Astrocyte (in vitro differentiated cells and primary cell): ENCODE measurements at regions not wholly inside any gene's neighbourhood (a gene's known extent, or its start where the extent isn't known, plus 50 kb on each side); places are given as distances from the start of the nearest gene placed in this dataset.
A peak's percentile ranks its signal among the peaks of the same experiment; 100 is the strongest.

Experiments used
- DNase-seq: peaks from one replicate; pipeline ENCODE4 v3.0.0-alpha.2; 2010; ENCODE audit warnings: low read depth
- FAIRE-seq: peaks from 2 replicates; lab custom pipeline; 2011; peaks lifted over from hg19 to GRCh38; lab: Jason Lieb, UNC
- H2AFZ ChIP-seq: 2 replicates; pipeline ENCODE4 v1.6.0; 2012; ENCODE audit warnings: low read depth, low read length, inconsistent platforms
- H3K27ac ChIP-seq: 2 replicates; pipeline ENCODE4 v1.5.1; 2011; ENCODE audit warnings: low read depth, low read length, inconsistent platforms
- H3K27me3 ChIP-seq: 2 replicates; pipeline ENCODE4 v1.6.0; 2011; ENCODE audit warnings: low read length, inconsistent platforms; ENCODE audit not compliant: insufficient read depth
- H3K36me3 ChIP-seq: 2 replicates; pipeline ENCODE4 v1.5.1; 2011; ENCODE audit warnings: low read length, inconsistent platforms; ENCODE audit not compliant: insufficient read depth
- H3K4me1 ChIP-seq: 2 replicates; pipeline ENCODE4 v1.5.1; 2011; ENCODE audit warnings: low read length, inconsistent platforms; ENCODE audit not compliant: insufficient read depth
- H3K4me2 ChIP-seq: 2 replicates; pipeline ENCODE4 v1.6.0; 2012; ENCODE audit warnings: low read length, inconsistent platforms
- H3K4me3 ChIP-seq: 2 replicates; pipeline ENCODE4 v1.5.1; 2011; ENCODE audit warnings: low read depth, mild to moderate bottlenecking, low read length, inconsistent platforms; ENCODE audit not compliant: insufficient read depth
- H3K79me2 ChIP-seq: 2 replicates; pipeline ENCODE4 v1.6.0; 2012; ENCODE audit warnings: mild to moderate bottlenecking, low read length, inconsistent platforms; ENCODE audit not compliant: insufficient read depth
- H3K9ac ChIP-seq: 2 replicates; pipeline ENCODE4 v1.6.0; 2012; ENCODE audit warnings: mild to moderate bottlenecking, low read length, inconsistent platforms
- H3K9me3 ChIP-seq: 2 replicates; pipeline ENCODE4 v1.5.1; 2012; ENCODE audit warnings: low read depth, mild to moderate bottlenecking, low read length, inconsistent platforms; ENCODE audit not compliant: insufficient read depth
- H4K20me1 ChIP-seq: 2 replicates; pipeline ENCODE4 v1.6.0; 2012; ENCODE audit warnings: low read length, inconsistent platforms; ENCODE audit not compliant: insufficient read depth
- H3K27ac Mint-ChIP-seq: one replicate; pipeline ENCODE4 v1.8.0; 2021; ENCODE audit warnings: mild to moderate bottlenecking, mixed read lengths; ENCODE audit not compliant: unreplicated experiment
- H3K27me3 Mint-ChIP-seq: one replicate; pipeline ENCODE4 v1.8.0; 2021; ENCODE audit warnings: low read depth, mixed read lengths; ENCODE audit not compliant: unreplicated experiment
- H3K36me3 Mint-ChIP-seq: one replicate; pipeline ENCODE4 v1.8.0; 2021; ENCODE audit warnings: low read depth, mixed read lengths; ENCODE audit not compliant: unreplicated experiment
- H3K4me1 Mint-ChIP-seq: one replicate; pipeline ENCODE4 v1.8.0; 2021; ENCODE audit warnings: low read depth, mixed read lengths; ENCODE audit not compliant: unreplicated experiment
- H3K4me3 Mint-ChIP-seq: one replicate; pipeline ENCODE4 v1.8.0; 2021; ENCODE audit warnings: mild to moderate bottlenecking, moderate library complexity, mixed read lengths; ENCODE audit not compliant: unreplicated experiment
- H3K9me3 Mint-ChIP-seq: one replicate; pipeline ENCODE4 v1.8.0; 2021; ENCODE audit warnings: mild to moderate bottlenecking, mixed read lengths; ENCODE audit not compliant: unreplicated experiment
- EZH2 ChIP-seq: IDR thresholded peaks from 2 replicates; pipeline ENCODE4 v1.6.1; 2012; ENCODE audit warnings: mild to moderate bottlenecking, low read length, inconsistent platforms; ENCODE audit not compliant: insufficient read depth
- TF ChIP-seq, protein P1 (sequence below): IDR thresholded peaks from 2 replicates; pipeline ENCODE4 v1.5.1; 2011; ENCODE audit warnings: low read depth, mild to moderate bottlenecking, inconsistent platforms, low read length, moderate library complexity; ENCODE audit not compliant: insufficient read depth

DNA sequence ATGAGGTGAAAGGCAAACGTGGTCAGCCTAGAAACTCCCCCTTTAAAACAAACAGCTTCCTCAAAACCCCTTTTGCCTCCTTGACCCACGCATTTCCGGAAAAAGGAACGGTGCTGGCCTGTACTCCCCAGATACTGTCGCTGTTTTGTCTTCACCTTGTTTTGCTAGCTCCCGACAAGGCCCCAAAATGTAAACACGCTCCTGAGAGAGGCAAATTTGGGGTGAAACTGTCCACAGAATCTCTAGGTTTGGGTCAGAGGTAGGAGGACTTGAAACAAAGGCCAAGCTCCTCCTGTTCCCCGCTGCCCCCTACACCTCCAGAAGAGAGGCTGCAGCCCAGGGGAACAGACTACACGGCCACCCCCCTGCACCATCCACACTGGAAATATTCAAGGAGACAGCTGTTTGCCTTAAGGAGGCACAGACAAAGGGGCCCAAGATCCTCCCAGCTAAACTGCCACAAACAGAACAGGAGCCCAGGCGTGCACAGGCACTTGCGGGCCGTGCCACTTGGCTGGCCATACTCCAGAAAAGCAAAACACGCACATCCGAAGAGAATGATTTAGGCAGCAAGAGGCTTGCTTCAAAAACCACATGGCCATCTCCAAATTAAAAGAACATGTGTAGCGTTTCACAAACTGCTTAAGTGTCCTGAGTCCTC is 160.5 kb upstream of the GRK3 start:
- no peaks in the 10 kb centered on the region for H3K36me3 ChIP-seq
- peak overlapping the region; percentile 91 for H3K4me3 Mint-ChIP-seq
- H3K9ac ChIP-seq: peak overlapping the region; percentile 80
- peaks cover 24% of the 10 kb centered on the region for H3K4me1 Mint-ChIP-seq
- DNase-seq: peak; percentile 22
- peaks cover 54% of the 10 kb centered on the region for H4K20me1 ChIP-seq
- no peak overlapping the region for H2AFZ ChIP-seq
- H3K27ac ChIP-seq: no peak overlapping the region
- no peaks in the 10 kb centered on the region for H3K9me3 Mint-ChIP-seq
- H3K27ac Mint-ChIP-seq: peak overlapping the region; percentile 73
- no peaks in the 10 kb centered on the region for H3K9me3 ChIP-seq
- peaks cover 18% of the 10 kb centered on the region for H3K27me3 Mint-ChIP-seq
- H3K79me2 ChIP-seq: peaks cover 30% of the 10 kb centered on the region
- FAIRE-seq: no peak
- H3K4me1 ChIP-seq: peaks cover 33% of the 10 kb centered on the region
- H3K27me3 ChIP-seq: no peaks in the 10 kb centered on the region
- peak overlapping the region; percentile 49 for H3K4me3 ChIP-seq
- no peaks in the 10 kb centered on the region for H3K36me3 Mint-ChIP-seq
- TF ChIP-seq EZH2: no peak
- TF ChIP-seq, protein P1, sequence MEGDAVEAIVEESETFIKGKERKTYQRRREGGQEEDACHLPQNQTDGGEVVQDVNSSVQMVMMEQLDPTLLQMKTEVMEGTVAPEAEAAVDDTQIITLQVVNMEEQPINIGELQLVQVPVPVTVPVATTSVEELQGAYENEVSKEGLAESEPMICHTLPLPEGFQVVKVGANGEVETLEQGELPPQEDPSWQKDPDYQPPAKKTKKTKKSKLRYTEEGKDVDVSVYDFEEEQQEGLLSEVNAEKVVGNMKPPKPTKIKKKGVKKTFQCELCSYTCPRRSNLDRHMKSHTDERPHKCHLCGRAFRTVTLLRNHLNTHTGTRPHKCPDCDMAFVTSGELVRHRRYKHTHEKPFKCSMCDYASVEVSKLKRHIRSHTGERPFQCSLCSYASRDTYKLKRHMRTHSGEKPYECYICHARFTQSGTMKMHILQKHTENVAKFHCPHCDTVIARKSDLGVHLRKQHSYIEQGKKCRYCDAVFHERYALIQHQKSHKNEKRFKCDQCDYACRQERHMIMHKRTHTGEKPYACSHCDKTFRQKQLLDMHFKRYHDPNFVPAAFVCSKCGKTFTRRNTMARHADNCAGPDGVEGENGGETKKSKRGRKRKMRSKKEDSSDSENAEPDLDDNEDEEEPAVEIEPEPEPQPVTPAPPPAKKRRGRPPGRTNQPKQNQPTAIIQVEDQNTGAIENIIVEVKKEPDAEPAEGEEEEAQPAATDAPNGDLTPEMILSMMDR: no peak
- peak overlapping the region; percentile 89 for H3K4me2 ChIP-seq

DNA sequence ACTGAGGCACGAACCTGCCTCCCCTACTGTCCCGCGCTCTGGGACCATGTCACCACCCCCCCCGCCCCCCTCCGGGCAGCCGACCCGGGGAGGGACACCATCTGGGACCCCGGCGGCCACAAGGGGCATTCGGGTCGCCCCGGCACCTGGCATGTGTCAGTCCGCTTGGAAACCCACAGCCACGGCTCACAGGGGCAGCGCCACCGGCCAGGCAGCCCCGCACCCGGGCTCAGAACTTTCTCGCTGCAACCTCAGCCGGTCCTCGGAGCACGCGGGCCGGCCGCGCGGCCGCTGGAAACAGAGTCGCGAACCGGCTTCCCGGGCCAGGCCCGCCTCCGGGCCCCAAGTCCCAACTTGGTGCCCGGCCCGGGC is 159.9 kb upstream of the GRK3 start:
- H2AFZ ChIP-seq: peak overlapping the region; percentile 66
- peaks cover 21% of the 10 kb centered on the region for H3K27me3 Mint-ChIP-seq
- H3K4me1 Mint-ChIP-seq: peaks cover 24% of the 10 kb centered on the region
- H3K36me3 Mint-ChIP-seq: no peaks in the 10 kb centered on the region
- H3K9ac ChIP-seq: peak overlapping the region; percentile 80
- no peaks in the 10 kb centered on the region for H3K36me3 ChIP-seq
- H3K79me2 ChIP-seq: peaks cover 30% of the 10 kb centered on the region
- no peaks in the 10 kb centered on the region for H3K9me3 Mint-ChIP-seq
- FAIRE-seq: no peak
- H4K20me1 ChIP-seq: peaks cover 51% of the 10 kb centered on the region
- H3K4me2 ChIP-seq: peak overlapping the region; percentile 89
- no peaks in the 10 kb centered on the region for H3K9me3 ChIP-seq
- no peak for DNase-seq
- peak overlapping the region; percentile 91 for H3K4me3 Mint-ChIP-seq
- H3K27me3 ChIP-seq: no peaks in the 10 kb centered on the region
- peaks cover 33% of the 10 kb centered on the region for H3K4me1 ChIP-seq
- no peak overlapping the region for H3K27ac ChIP-seq
- TF ChIP-seq, protein P1: no peak
- no peak for TF ChIP-seq EZH2
- H3K4me3 ChIP-seq: peak overlapping the region; percentile 49
- no peak overlapping the region for H3K27ac Mint-ChIP-seq
